Keratinocyte (primary cell): ENCODE measurements at regions not wholly inside any gene's neighbourhood (a gene's known extent, or its start where the extent isn't known, plus 50 kb on each side); places are given as distances from the start of the nearest gene placed in this dataset.

Experiments used
- DNase-seq: peaks from one replicate; pipeline ENCODE4 v3.0.0-alpha.2; 2011; ENCODE audit warnings: low read depth, missing footprints, low spot score
- FAIRE-seq: peaks from 2 replicates; lab custom pipeline; 2011; peaks lifted over from hg19 to GRCh38; lab: Jason Lieb, UNC
- H2AFZ ChIP-seq: 2 replicates; pipeline ENCODE4 v1.6.0; 2012; ENCODE audit warnings: low read length, control low read depth, inconsistent platforms; ENCODE audit not compliant: control insufficient read depth
- H3K27ac ChIP-seq: 2 replicates; pipeline ENCODE4 v1.5.1; 2011; ENCODE audit warnings: low read length; ENCODE audit not compliant: control insufficient read depth, insufficient read depth
- H3K27me3 ChIP-seq: 3 replicates; pipeline ENCODE4 v1.6.0; 2011; ENCODE audit warnings: low read length; ENCODE audit not compliant: control insufficient read depth, insufficient read depth; ENCODE audit errors: extremely low read depth
- H3K36me3 ChIP-seq, 2 experiments: 2 replicates in 1 of 2; 3 replicates in 1 of 2; pipeline ENCODE4 v1.5.1; 2011; ENCODE audit warnings: low read length in 2 of 2, mild to moderate bottlenecking in 1 of 2; ENCODE audit not compliant: control insufficient read depth in 2 of 2, insufficient read depth in 2 of 2; ENCODE audit errors: extremely low read depth in 1 of 2
- H3K4me1 ChIP-seq: 3 replicates; pipeline ENCODE4 v1.5.1; 2011; ENCODE audit warnings: low read length; ENCODE audit not compliant: control insufficient read depth, insufficient read depth; ENCODE audit errors: extremely low read depth
- H3K4me2 ChIP-seq: 3 replicates; pipeline ENCODE4 v1.6.0; 2011; ENCODE audit warnings: low read depth, low read length; ENCODE audit not compliant: control insufficient read depth, insufficient read depth; ENCODE audit errors: extremely low read depth
- H3K4me3 ChIP-seq, 3 experiments: fragments of 200-600 bp in 1 of 3; sonication (generic) in 1 of 3; 2 replicates in 2 of 3; 3 replicates in 1 of 3; pipeline ENCODE4 v1.5.1; 2011 to 2016; ENCODE audit warnings: low read length in 3 of 3, mild to moderate bottlenecking in 3 of 3, control low read depth in 2 of 3, inconsistent platforms in 1 of 3, low read depth in 1 of 3, mixed read lengths in 1 of 3, mixed run types in 1 of 3, moderate library complexity in 1 of 3; ENCODE audit not compliant: control insufficient read depth in 2 of 3, insufficient read depth in 2 of 3; ENCODE audit errors: extremely low read depth in 1 of 3
- H3K79me2 ChIP-seq: 2 replicates; pipeline ENCODE4 v1.6.0; 2012; ENCODE audit warnings: low read length; ENCODE audit not compliant: control insufficient read depth, insufficient read depth
- H3K9ac ChIP-seq: 3 replicates; pipeline ENCODE4 v1.6.0; 2011; ENCODE audit warnings: low read length; ENCODE audit not compliant: control insufficient read depth, insufficient read depth; ENCODE audit errors: extremely low read depth
- H3K9me1 ChIP-seq: 3 replicates; pipeline ENCODE4 v1.6.0; 2011; ENCODE audit warnings: low read length; ENCODE audit not compliant: control insufficient read depth, insufficient read depth; ENCODE audit errors: extremely low read depth
- H3K9me3 ChIP-seq: 2 replicates; pipeline ENCODE4 v1.5.1; 2012; ENCODE audit warnings: low read depth, low read length; ENCODE audit not compliant: control insufficient read depth
- H4K20me1 ChIP-seq: 3 replicates; pipeline ENCODE4 v1.6.0; 2011; ENCODE audit warnings: low read length; ENCODE audit not compliant: control insufficient read depth, insufficient read depth; ENCODE audit errors: extremely low read depth
- CTCF ChIP-seq, 3 experiments: IDR thresholded peaks in 1 of 3; conservative IDR thresholded peaks in 1 of 3; optimal IDR thresholded peaks in 1 of 3; 2 replicates in 2 of 3; 3 replicates in 1 of 3; pipeline versions ENCODE3 to v1.5.1; 2011; ENCODE audit warnings: low read length in 3 of 3, mild to moderate bottlenecking in 3 of 3, moderate library complexity in 2 of 3, control low read depth in 1 of 3, inconsistent platforms in 1 of 3; ENCODE audit not compliant: insufficient read depth in 2 of 3; ENCODE audit errors: extremely low read depth in 1 of 3
- EZH2 ChIP-seq: IDR thresholded peaks from one replicate; pipeline ENCODE4 v1.6.1; 2012; ENCODE audit warnings: inconsistent platforms, mild to moderate bottlenecking, low read length, moderate library complexity
- dilution Hi-C: fragments of 300-500 bp; cut with MboI; formaldehyde crosslinking; loops from one replicate; pipeline ENCODE4 v1.7.0; 2020; ENCODE audit warnings: low sequenced_read_pairs; ENCODE audit not compliant: extremely low pct_ligation_motif_present

- FAIRE-seq (no peak), DNase-seq (no peak)
- TF ChIP-seq CTCF (optimal IDR thresholded peaks at IDR 0.05 in 1 of 3, IDR thresholded peaks at IDR 0.05 in 1 of 3, conservative IDR thresholded peaks at IDR 0.05 in 1 of 3; ENCODE audit: extremely low read depth in 1 of 3, insufficient read depth in 2 of 3, low read length in 3 of 3) (no peak), EZH2 (no peak)
- H3K9me3 ChIP-seq, result peaks cover 2% of the 10 kb centered on the region
- no peak overlapping the region for H2AFZ ChIP-seq
- H3K27ac ChIP-seq, result no peak overlapping the region
- H3K27me3 ChIP-seq, result no peaks in the 10 kb centered on the region
- no peak overlapping the region for H3K4me3 ChIP-seq
- H3K36me3 ChIP-seq, result no peaks in the 10 kb centered on the region
- no peak overlapping the region for H3K9ac ChIP-seq
- no peaks in the 10 kb centered on the region for H4K20me1 ChIP-seq
- H3K4me2 ChIP-seq, result no peak overlapping the region
- no peaks in the 10 kb centered on the region for H3K79me2 ChIP-seq
- no peaks in the 10 kb centered on the region for H3K9me1 ChIP-seq
- dilution Hi-C loops, result no loop called here
- no peaks in the 10 kb centered on the region for H3K4me1 ChIP-seq
These were observed 104.2 kb upstream of the SOX13 start for GRCh38 chr1:203968761-203969160.

- no peak overlapping the region for H3K27ac ChIP-seq
These were observed 103.1 kb upstream of the SOX13 start for GRCh38 chr1:203969846-203970245.

More at GRCh38 chr1:203969846-203970245, 103.1 kb upstream of the SOX13 start:
- no peaks in the 10 kb centered on the region for H3K4me1 ChIP-seq
- dilution Hi-C loops, result no loop called here
- no peak overlapping the region for H3K9ac ChIP-seq
- DNase-seq, result no peak
- peaks cover 2% of the 10 kb centered on the region for H3K9me3 ChIP-seq
- no peaks in the 10 kb centered on the region for H3K79me2 ChIP-seq
- no peaks in the 10 kb centered on the region for H4K20me1 ChIP-seq
- no peak overlapping the region for H3K4me3 ChIP-seq
- no peak overlapping the region for H3K4me2 ChIP-seq
- no peaks in the 10 kb centered on the region for H3K9me1 ChIP-seq
- FAIRE-seq, result no peak
- no peaks in the 10 kb centered on the region for H3K36me3 ChIP-seq
- TF ChIP-seq CTCF (optimal IDR thresholded peaks at IDR 0.05 in 1 of 3, IDR thresholded peaks at IDR 0.05 in 1 of 3, conservative IDR thresholded peaks at IDR 0.05 in 1 of 3; ENCODE audit: extremely low read depth in 1 of 3, insufficient read depth in 2 of 3, low read length in 3 of 3) (no peak), EZH2 (no peak)
- no peaks in the 10 kb centered on the region for H3K27me3 ChIP-seq
- no peak overlapping the region for H2AFZ ChIP-seq
